HG03558 (cell line): ENCODE measurements at regions not wholly inside any gene's neighbourhood (a gene's known extent, or its start where the extent isn't known, plus 50 kb on each side); places are given as distances from the start of the nearest gene placed in this dataset.

Experiments used
- ATAC-seq: cut with Tn5 transposase; IDR thresholded peaks from one replicate; pipeline ENCODE4 v1.9.1; 2021; ENCODE audit warnings: moderate number of reproducible peaks; ENCODE audit not compliant: unreplicated experiment; ENCODE audit errors: extremely low read depth

DNA sequence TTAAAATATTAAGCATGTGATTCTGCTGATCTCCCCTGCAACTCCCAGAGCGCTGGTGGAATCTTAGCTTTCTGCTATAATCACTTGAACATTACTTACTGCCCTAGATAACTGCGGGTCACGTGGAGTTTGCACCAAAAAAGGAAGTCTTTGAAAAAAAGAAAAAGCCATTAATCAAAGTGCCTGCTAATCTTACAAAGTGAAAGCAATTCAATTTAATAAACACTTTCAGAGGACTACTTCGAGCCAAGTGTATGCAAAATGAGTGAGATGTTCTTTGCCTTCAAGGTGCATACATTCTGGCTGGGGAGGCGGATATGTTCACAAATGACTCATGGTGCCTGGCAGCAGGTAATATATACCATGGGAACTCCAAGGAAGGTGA lies 109.9 kb upstream of the GAP43 start:
- no peak for ATAC-seq

GRCh38 chr3:115517457-115518050 lies 105.8 kb upstream of the GAP43 start:
- no peak for ATAC-seq

DNA sequence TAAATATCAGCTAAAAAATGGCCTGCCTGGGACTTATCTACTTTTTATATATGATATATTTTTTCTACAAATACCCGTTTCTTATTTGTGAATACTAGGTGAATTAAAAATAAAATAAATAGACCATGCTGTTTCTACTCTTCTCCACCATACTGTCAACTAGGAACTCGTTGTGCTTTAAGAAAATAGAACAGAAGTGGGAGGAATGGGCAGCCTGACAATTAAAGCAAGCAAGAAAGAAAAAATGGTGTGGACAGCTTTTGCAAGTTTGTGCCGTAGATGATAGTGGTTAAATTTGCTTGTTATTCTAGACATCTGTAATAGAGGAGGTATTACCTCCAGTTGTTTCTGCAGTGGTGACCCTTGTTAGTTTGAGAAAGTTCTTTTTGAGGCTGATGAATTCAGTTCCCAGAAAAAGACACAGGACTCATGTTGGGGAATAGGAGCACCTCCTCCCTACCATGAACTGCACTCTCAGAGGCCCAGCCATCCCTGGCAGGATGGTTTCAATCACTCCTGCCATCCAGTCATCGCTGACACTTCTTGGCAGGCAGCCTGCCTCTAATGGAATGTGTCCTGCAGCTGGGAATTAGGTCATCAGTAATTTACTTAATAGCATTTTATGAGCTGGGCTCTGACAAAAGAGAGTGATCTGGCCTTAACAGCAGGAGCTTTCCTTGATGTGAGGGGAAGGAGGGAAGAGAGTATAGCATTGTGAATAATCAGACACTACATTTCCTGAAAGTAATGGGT lies 105.0 kb upstream of the GAP43 start:
- no peak for ATAC-seq

- no peak for ATAC-seq
These were observed 103.1 kb upstream of the GAP43 start for GRCh38 chr3:115520241-115520640.

- no peak for ATAC-seq
These were observed 102.6 kb upstream of the GAP43 start for GRCh38 chr3:115520651-115521245.

- no peak for ATAC-seq
These were observed 99.9 kb upstream of the GAP43 start for GRCh38 chr3:115523458-115523857.

DNA sequence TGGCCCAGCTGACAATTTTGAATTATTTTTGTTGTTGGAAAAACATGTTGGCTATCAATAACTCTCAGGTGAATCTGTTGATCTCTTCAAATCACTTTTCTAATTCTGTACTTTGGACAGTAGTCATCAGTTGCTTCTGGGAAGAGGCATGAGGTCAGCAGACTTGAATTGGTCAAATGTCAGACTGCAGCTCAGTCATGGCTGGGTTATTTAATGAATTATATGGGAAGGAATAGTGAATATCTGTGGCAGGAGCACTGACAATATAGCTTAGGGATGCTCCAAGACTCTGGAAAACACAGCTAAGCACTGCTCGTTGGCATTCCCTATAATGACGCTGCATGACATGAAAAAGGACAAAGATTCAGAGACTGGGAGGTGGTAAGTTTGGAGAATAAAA lies 98.8 kb upstream of the GAP43 start:
- no peak for ATAC-seq

DNA sequence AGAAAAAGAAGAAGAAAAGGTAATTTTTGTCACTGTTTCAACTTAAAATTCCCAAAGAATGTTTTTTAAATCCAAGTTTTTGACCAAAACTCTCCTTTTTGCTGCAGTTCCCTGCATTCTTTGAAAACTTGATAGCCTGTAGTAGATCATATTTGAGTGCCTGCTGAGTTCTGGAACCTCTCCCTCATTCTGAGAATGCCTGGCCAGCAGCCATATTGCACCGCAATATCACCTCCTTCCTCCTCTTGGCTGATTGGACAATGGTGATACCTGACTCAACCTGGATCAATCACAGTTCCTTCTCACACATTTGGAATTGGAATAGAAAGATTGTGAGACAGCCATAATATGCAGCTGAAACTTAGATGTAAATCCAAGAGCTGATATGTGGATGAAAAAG lies 97.6 kb upstream of the GAP43 start:
- no peak for ATAC-seq

- ATAC-seq: no peak
These were observed 90.1 kb upstream of the GAP43 start for GRCh38 chr3:115533218-115533617.

DNA sequence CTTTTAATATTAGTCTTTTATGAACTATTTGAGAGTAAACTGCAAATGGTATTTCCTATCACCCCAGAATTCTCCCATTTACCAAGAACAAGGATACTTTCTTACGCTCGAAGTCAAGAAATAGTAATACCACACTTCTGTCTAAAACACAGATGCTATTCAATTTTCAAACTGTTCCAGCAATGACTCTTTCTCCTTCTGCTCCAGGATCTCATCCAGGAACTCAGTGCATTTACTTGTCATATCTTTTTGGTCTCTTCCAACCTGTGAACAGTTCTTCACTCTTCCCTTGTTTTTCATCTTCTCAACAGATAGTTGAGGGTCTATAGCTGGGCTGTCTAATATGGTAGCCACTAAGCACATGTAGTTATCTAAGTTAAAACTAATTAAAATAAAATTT lies 87.1 kb upstream of the GAP43 start:
- ATAC-seq: no peak

GRCh38 chr3:115537669-115538068 lies 85.6 kb upstream of the GAP43 start:
- ATAC-seq: no peak

- ATAC-seq: no peak
These were observed 76.1 kb upstream of the GAP43 start for GRCh38 chr3:115547207-115547606.

GRCh38 chr3:115548611-115549010 lies 74.7 kb upstream of the GAP43 start:
- no peak for ATAC-seq

- ATAC-seq: no peak
These were observed 74.2 kb upstream of the GAP43 start for GRCh38 chr3:115549071-115549470.

GRCh38 chr3:115550285-115550761 lies 73.0 kb upstream of the GAP43 start:
- no peak for ATAC-seq

- ATAC-seq: no peak
These were observed 72.3 kb upstream of the GAP43 start for GRCh38 chr3:115551016-115551415.

- ATAC-seq: no peak
These were observed 71.3 kb upstream of the GAP43 start for GRCh38 chr3:115552007-115552406.

GRCh38 chr3:115553796-115554486 lies 69.4 kb upstream of the GAP43 start:
- ATAC-seq: no peak

- no peak for ATAC-seq
These were observed 68.9 kb upstream of the GAP43 start for GRCh38 chr3:115554487-115554807.

GRCh38 chr3:115562636-115563267 lies 60.6 kb upstream of the GAP43 start:
- no peak for ATAC-seq

DNA sequence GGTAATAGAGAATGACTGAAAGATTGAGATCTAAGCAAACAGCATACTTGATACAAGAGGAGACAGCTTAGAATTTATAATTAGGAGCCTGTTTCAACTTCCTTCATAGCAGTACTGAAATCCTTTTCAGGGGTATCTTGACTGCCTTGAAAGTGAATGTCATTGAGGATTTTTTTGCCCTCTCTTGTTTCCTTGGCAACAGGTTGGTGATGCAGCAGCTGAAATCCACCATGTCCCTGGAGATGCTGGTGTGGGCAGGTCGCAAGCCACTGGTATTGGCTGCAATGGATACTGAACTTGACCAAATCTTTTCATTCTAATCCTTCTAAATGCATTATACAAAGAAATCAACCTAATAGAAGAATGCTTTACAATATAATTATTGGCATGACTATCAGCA lies 59.3 kb upstream of the GAP43 start:
- ATAC-seq: no peak
